Thyroid gland (tissue), 4 donors: ENCODE measurements at regions not wholly inside any gene's neighbourhood (a gene's known extent, or its start where the extent isn't known, plus 50 kb on each side); places are given as distances from the start of the nearest gene placed in this dataset.

Experiments
- CTCF ChIP-seq, 6 experiments: fragments of 200-600 bp in 3 of 6; fragments of 450-650 bp in 3 of 6; sonication (generic) in 3 of 6; IDR thresholded peaks; one replicate each; pipeline ENCODE4 v1.5.1; 2016 to 2019; ENCODE audit warnings: antibody characterized with exemption in 6 of 6, mild to moderate bottlenecking in 2 of 6, inconsistent platforms in 1 of 6, moderate library complexity in 1 of 6
- POLR2A ChIP-seq, 2 donors: fragments of 450-650 bp; IDR thresholded peaks; one replicate each; pipeline ENCODE4 v1.6.1; 2017; ENCODE audit warnings: antibody characterized with exemption in 2 of 2, mild to moderate bottlenecking in 2 of 2, moderate library complexity in 1 of 2

GRCh38 chr15:29430831-29431230 lies 161.2 kb upstream of the NSMCE3 start:
- no peak for TF ChIP-seq POLR2A (IDR thresholded peaks at IDR 0.05)
- no peak for TF ChIP-seq CTCF (IDR thresholded peaks at IDR 0.05)
